CD8-positive, alpha-beta memory T cell (primary cell): ENCODE measurements at regions not wholly inside any gene's neighbourhood (a gene's known extent, or its start where the extent isn't known, plus 50 kb on each side); places are given as distances from the start of the nearest gene placed in this dataset.
A peak's percentile ranks its signal among the peaks of the same experiment; 100 is the strongest.
"Not testable (repeated sequence)": the region's sequence is repeated elsewhere in the genome, so short reads cannot be mapped to it uniquely, and the experiment has no call there.

ENCODE experiments used
- CTCF ChIA-PET: fragments of 350-600 bp; sonication (Branson Sonifier 250); formaldehyde crosslinking; loops from one replicate; lab custom pipeline; 2021; ENCODE audit warnings: antibody characterized with exemption; lab: Charles Lee
- POLR2A ChIA-PET: fragments of 350-600 bp; sonication (Branson Sonifier 250); formaldehyde crosslinking; loops from one replicate; lab custom pipeline; 2021; ENCODE audit warnings: antibody characterized with exemption; lab: Charles Lee
- DNase-seq, 5 donors: peaks; one replicate each; pipeline versions ENCODE4 v3.0.0 to v3.0.0-alpha.2; 2020 to 2022; ENCODE audit warnings: mixed read lengths in 1 of 5
- H3K27ac ChIP-seq: one replicate; pipeline ENCODE4 v1.7.0; 2013; ENCODE audit warnings: low read depth, mild to moderate bottlenecking, low read length, moderate library complexity
- H3K27me3 ChIP-seq: 2 replicates; pipeline ENCODE4 v1.7.0; 2013; ENCODE audit warnings: low read length, mild to moderate bottlenecking; ENCODE audit not compliant: insufficient read depth, poor library complexity, severe bottlenecking
- H3K36me3 ChIP-seq: 2 replicates; pipeline ENCODE4 v1.7.0; 2013; ENCODE audit warnings: mild to moderate bottlenecking, low read length, moderate library complexity; ENCODE audit not compliant: insufficient read depth
- H3K4me1 ChIP-seq: 2 replicates; pipeline ENCODE4 v1.7.0; 2013; ENCODE audit warnings: mild to moderate bottlenecking, low read length, moderate library complexity; ENCODE audit not compliant: insufficient read depth
- H3K4me3 ChIP-seq: 2 replicates; pipeline ENCODE4 v1.7.0; 2013; ENCODE audit warnings: mild to moderate bottlenecking, low read length
- H3K9me3 ChIP-seq: 2 replicates; pipeline ENCODE4 v1.7.0; 2013; ENCODE audit warnings: mild to moderate bottlenecking, low read length
- H3K27ac Mint-ChIP-seq, 8 donors: one replicate each; pipeline ENCODE4 v1.8.0; 2020 to 2021; ENCODE audit warnings: mixed read lengths in 8 of 8, mild to moderate bottlenecking in 6 of 8, inconsistent platforms in 3 of 8, moderate library complexity in 3 of 8
- H3K27me3 Mint-ChIP-seq, 2 donors: one replicate each; pipeline ENCODE4 v1.8.0; 2020 to 2021; ENCODE audit warnings: mixed read lengths in 2 of 2, mild to moderate bottlenecking in 1 of 2, moderate library complexity in 1 of 2
- H3K36me3 Mint-ChIP-seq, 3 donors: one replicate each; pipeline ENCODE4 v1.8.0; 2020 to 2021; ENCODE audit warnings: mixed read lengths in 3 of 3, inconsistent platforms in 1 of 3, mild to moderate bottlenecking in 1 of 3
- H3K4me1 Mint-ChIP-seq, 3 donors: one replicate each; pipeline ENCODE4 v1.8.0; 2020 to 2021; ENCODE audit warnings: mixed read lengths in 3 of 3, inconsistent platforms in 1 of 3, mild to moderate bottlenecking in 1 of 3
- H3K4me3 Mint-ChIP-seq, 7 donors: one replicate each; pipeline ENCODE4 v1.8.0; 2020 to 2021; ENCODE audit warnings: mixed read lengths in 7 of 7, mild to moderate bottlenecking in 6 of 7, moderate library complexity in 4 of 7, inconsistent platforms in 2 of 7
- H3K9me3 Mint-ChIP-seq, 5 donors: one replicate each; pipeline ENCODE4 v1.8.0; 2020 to 2022; ENCODE audit warnings: mixed read lengths in 5 of 5, mild to moderate bottlenecking in 3 of 5, moderate library complexity in 2 of 5, inconsistent platforms in 1 of 5

GRCh38 chr14:89549381-89550125 is 132.5 kb upstream of the FOXN3 start:
- CTCF ChIA-PET = no interaction called here
- no peak for DNase-seq
- no peaks in the 10 kb centered on the region for H3K36me3 ChIP-seq
- Mint-ChIP-seq H3K4me3 (no peak overlapping the region), H3K4me1 (peaks cover 46 to 72% (median 61%) of the 10 kb centered on the region in 3 donors), H3K27ac (peak overlapping the region in 3 of 8 donors; percentile 7 to 43 (median 25)), H3K9me3 (no peaks in the 10 kb centered on the region), H3K36me3 (peaks cover 0 to 43% (median 14%) of the 10 kb centered on the region in 3 donors), H3K27me3 (peaks cover 0 to 1% of the 10 kb centered on the region in 2 donors)
- H3K9me3 ChIP-seq = no peaks in the 10 kb centered on the region
- no peak overlapping the region for H3K4me3 ChIP-seq
- POLR2A ChIA-PET = interaction anchor here (0.7 kb wide), 1 partner anchor 191 kb away, joined by 4 read pairs; no protein-coding TSS in a partner anchor
- H3K4me1 ChIP-seq = peaks cover 15% of the 10 kb centered on the region
- no peaks in the 10 kb centered on the region for H3K27me3 ChIP-seq
- no peak overlapping the region for H3K27ac ChIP-seq

GRCh38 chr14:89547047-89547446 is 130.0 kb upstream of the FOXN3 start:
- H3K36me3 Mint-ChIP-seq = peaks cover 0 to 34% (median 14%) of the 10 kb centered on the region in 3 donors
- H3K36me3 ChIP-seq, DNase-seq, POLR2A ChIA-PET, H3K9me3 ChIP-seq, H3K4me3 ChIP-seq, H3K27ac ChIP-seq, H3K27me3 Mint-ChIP-seq, H3K4me3 Mint-ChIP-seq, H3K27me3 ChIP-seq, H3K9me3 Mint-ChIP-seq, CTCF ChIA-PET, H3K27ac Mint-ChIP-seq: not testable (repeated sequence)
- peaks cover 49 to 71% (median 62%) of the 10 kb centered on the region in 3 donors for H3K4me1 Mint-ChIP-seq
- H3K4me1 ChIP-seq = peaks cover 31% of the 10 kb centered on the region

GRCh38 chr14:89544636-89545301 is 127.7 kb upstream of the FOXN3 start:
- Mint-ChIP-seq H3K27ac (peak overlapping the region in 6 of 8 donors; percentile 4 to 53 (median 21)), H3K4me3 (peak overlapping the region in 1 of 7 donors; percentile 37), H3K27me3 (no peaks in the 10 kb centered on the region), H3K4me1 (peaks cover 45 to 68% (median 59%) of the 10 kb centered on the region in 3 donors), H3K36me3 (peaks cover 0 to 18% (median 6%) of the 10 kb centered on the region in 3 donors), H3K9me3 (no peaks in the 10 kb centered on the region)
- no peak overlapping the region for H3K27ac ChIP-seq
- CTCF ChIA-PET = interaction anchor here (1.0 kb wide), 1 partner anchor 176 kb away, joined by 3 read pairs; no protein-coding TSS in a partner anchor
- no peak for DNase-seq
- H3K27me3 ChIP-seq = no peaks in the 10 kb centered on the region
- no peak overlapping the region for H3K4me3 ChIP-seq
- peaks cover 24% of the 10 kb centered on the region for H3K4me1 ChIP-seq
- POLR2A ChIA-PET = no interaction called here
- H3K36me3 ChIP-seq = peaks cover 4% of the 10 kb centered on the region
- no peaks in the 10 kb centered on the region for H3K9me3 ChIP-seq

- CTCF ChIA-PET = interaction anchor here (0.5 kb wide), 1 partner anchor 296 kb away, joined by 5 read pairs; no protein-coding TSS in a partner anchor
- Mint-ChIP-seq H3K4me3 (no peak overlapping the region), H3K9me3 (no peaks in the 10 kb centered on the region), H3K27me3 (no peaks in the 10 kb centered on the region), H3K27ac (peak overlapping the region in 6 of 8 donors; percentile 16 to 69 (median 28)), H3K36me3 (peaks cover 0 to 16% (median 6%) of the 10 kb centered on the region in 3 donors), H3K4me1 (peaks cover 46 to 70% (median 59%) of the 10 kb centered on the region in 3 donors)
- Histone ChIP-seq H3K27me3 (no peaks in the 10 kb centered on the region), H3K4me3 (no peak overlapping the region), H3K9me3 (no peaks in the 10 kb centered on the region), H3K27ac (no peak overlapping the region), H3K36me3 (peaks cover 7% of the 10 kb centered on the region), H3K4me1 (peaks cover 28% of the 10 kb centered on the region)
- DNase-seq = no peak
- POLR2A ChIA-PET = no interaction called here
Measured at GRCh38 chr14:89543425-89543790, 126.4 kb upstream of the FOXN3 start.

GRCh38 chr14:89542786-89543424 is 125.9 kb upstream of the FOXN3 start:
- no peak overlapping the region for H3K27ac ChIP-seq
- H3K9me3 ChIP-seq = no peaks in the 10 kb centered on the region
- H3K4me1 ChIP-seq = peaks cover 28% of the 10 kb centered on the region
- no peak overlapping the region for H3K4me3 ChIP-seq
- Mint-ChIP-seq H3K4me3 (no peak overlapping the region), H3K9me3 (no peaks in the 10 kb centered on the region), H3K4me1 (peaks cover 47 to 70% (median 61%) of the 10 kb centered on the region in 3 donors), H3K36me3 (peaks cover 0 to 16% (median 4%) of the 10 kb centered on the region in 3 donors), H3K27ac (peak overlapping the region in 5 of 8 donors; percentile 7 to 88 (median 54)), H3K27me3 (no peaks in the 10 kb centered on the region)
- DNase-seq = no peak
- peaks cover 7% of the 10 kb centered on the region for H3K36me3 ChIP-seq
- no peaks in the 10 kb centered on the region for H3K27me3 ChIP-seq
- POLR2A ChIA-PET = no interaction called here
- CTCF ChIA-PET = interaction anchor here (0.5 kb wide), 1 partner anchor 296 kb away, joined by 5 read pairs; no protein-coding TSS in a partner anchor

GRCh38 chr14:89540830-89541470 is 123.9 kb upstream of the FOXN3 start:
- no peak for DNase-seq
- Histone ChIP-seq H3K27ac (no peak overlapping the region), H3K4me1 (peaks cover 28% of the 10 kb centered on the region), H3K4me3 (no peak overlapping the region), H3K9me3 (no peaks in the 10 kb centered on the region), H3K36me3 (peaks cover 7% of the 10 kb centered on the region), H3K27me3 (no peaks in the 10 kb centered on the region)
- POLR2A ChIA-PET = no interaction called here
- Mint-ChIP-seq H3K27me3 (no peaks in the 10 kb centered on the region), H3K36me3 (peaks cover 0 to 15% (median 6%) of the 10 kb centered on the region in 3 donors), H3K9me3 (no peaks in the 10 kb centered on the region), H3K4me1 (peaks cover 57 to 79% (median 74%) of the 10 kb centered on the region in 3 donors), H3K4me3 (no peak overlapping the region), H3K27ac (peak overlapping the region in 1 of 8 donors; percentile 13)
- CTCF ChIA-PET = no interaction called here

GRCh38 chr14:89540009-89540829 is 123.2 kb upstream of the FOXN3 start:
- ChIA-PET POLR2A (no interaction called here), CTCF (no interaction called here)
- Histone ChIP-seq H3K9me3 (no peaks in the 10 kb centered on the region), H3K27me3 (no peaks in the 10 kb centered on the region), H3K4me1 (peaks cover 28% of the 10 kb centered on the region), H3K27ac (no peak overlapping the region), H3K36me3 (peaks cover 7% of the 10 kb centered on the region), H3K4me3 (no peak overlapping the region)
- H3K27me3 Mint-ChIP-seq = no peaks in the 10 kb centered on the region
- H3K9me3 Mint-ChIP-seq = no peaks in the 10 kb centered on the region
- H3K4me1 Mint-ChIP-seq = peaks cover 55 to 77% (median 74%) of the 10 kb centered on the region in 3 donors
- peaks cover 0 to 17% (median 6%) of the 10 kb centered on the region in 3 donors for H3K36me3 Mint-ChIP-seq
- peak overlapping the region in 1 of 8 donors; percentile 97 for H3K27ac Mint-ChIP-seq
- no peak for DNase-seq
- no peak overlapping the region for H3K4me3 Mint-ChIP-seq
